GM10266 (cell line): ENCODE measurements at regions not wholly inside any gene's neighbourhood (a gene's known extent, or its start where the extent isn't known, plus 50 kb on each side); places are given as distances from the start of the nearest gene placed in this dataset.

Experiments used
- DNase-seq: peaks from one replicate; pipeline ENCODE4 v3.0.0; 2012; ENCODE audit errors: extremely low spot score
- TF ChIP-seq, protein P1 (sequence below): IDR thresholded peaks from 2 replicates; pipeline ENCODE4 v1.5.1; 2012; ENCODE audit warnings: mild to moderate bottlenecking, low read depth; ENCODE audit not compliant: control insufficient read depth, insufficient read depth; ENCODE audit errors: missing control alignments

DNA sequence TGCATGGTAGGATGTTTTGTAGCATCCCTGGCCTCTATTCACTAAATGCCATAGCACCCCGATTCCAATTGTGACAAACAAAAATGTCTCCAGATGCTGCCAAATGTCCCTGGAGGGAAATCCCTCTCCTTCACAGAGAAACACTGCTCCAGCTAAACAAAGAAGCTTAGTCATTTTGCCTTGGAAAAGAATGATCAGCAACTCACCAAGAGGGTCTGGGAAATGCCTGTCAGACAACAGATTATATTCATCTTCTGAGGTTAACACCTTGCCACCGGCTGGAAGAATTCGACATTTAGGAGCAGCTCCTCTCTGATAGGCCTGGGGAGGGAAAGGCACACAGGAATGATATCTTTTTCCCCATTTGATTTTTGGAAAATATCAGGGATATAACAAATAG lies 84.4 kb downstream of the NIBAN1 start:
- no peak for DNase-seq
- TF ChIP-seq, protein P1, sequence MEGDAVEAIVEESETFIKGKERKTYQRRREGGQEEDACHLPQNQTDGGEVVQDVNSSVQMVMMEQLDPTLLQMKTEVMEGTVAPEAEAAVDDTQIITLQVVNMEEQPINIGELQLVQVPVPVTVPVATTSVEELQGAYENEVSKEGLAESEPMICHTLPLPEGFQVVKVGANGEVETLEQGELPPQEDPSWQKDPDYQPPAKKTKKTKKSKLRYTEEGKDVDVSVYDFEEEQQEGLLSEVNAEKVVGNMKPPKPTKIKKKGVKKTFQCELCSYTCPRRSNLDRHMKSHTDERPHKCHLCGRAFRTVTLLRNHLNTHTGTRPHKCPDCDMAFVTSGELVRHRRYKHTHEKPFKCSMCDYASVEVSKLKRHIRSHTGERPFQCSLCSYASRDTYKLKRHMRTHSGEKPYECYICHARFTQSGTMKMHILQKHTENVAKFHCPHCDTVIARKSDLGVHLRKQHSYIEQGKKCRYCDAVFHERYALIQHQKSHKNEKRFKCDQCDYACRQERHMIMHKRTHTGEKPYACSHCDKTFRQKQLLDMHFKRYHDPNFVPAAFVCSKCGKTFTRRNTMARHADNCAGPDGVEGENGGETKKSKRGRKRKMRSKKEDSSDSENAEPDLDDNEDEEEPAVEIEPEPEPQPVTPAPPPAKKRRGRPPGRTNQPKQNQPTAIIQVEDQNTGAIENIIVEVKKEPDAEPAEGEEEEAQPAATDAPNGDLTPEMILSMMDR: no peak

DNA sequence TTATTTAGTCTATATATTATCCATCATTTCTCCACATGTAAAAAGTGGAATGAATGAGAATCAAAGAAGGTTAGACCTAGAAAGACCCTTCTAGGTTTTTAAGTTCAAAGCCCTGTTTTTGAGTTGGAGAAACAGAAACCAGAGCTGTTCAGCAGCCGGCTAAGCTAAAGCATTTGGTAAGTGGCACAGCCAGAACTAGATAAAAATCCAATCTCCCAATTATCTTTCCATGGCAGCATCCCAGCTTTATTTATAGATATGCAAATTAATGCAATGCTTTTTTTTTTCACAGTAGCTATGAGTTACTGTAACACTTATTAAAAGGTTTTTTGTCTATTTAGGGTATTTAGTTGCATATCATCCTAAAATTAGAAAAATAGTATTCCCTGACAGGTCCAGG lies 85.1 kb downstream of the NIBAN1 start:
- no peak for DNase-seq
- TF ChIP-seq, protein P1: no peak

DNA sequence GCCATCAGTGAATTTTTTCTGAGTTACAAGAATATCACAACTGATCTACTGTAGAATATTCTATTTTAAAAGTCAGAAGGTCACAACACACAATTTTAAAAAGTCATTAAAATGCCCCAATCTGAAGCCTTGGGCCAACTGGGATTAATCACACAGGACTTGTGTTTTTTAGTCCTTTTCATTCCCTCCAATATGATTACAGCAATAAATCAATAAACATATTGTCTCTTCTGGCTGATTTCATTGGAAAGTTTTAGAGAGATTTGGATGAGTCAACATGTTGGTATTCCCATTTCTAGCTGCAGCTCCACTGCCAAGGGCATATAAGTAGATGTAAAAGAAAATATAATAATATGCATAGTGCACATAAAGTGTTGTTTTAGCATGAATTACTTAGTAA lies 85.8 kb downstream of the NIBAN1 start:
- TF ChIP-seq, protein P1: no peak
- no peak for DNase-seq

DNA sequence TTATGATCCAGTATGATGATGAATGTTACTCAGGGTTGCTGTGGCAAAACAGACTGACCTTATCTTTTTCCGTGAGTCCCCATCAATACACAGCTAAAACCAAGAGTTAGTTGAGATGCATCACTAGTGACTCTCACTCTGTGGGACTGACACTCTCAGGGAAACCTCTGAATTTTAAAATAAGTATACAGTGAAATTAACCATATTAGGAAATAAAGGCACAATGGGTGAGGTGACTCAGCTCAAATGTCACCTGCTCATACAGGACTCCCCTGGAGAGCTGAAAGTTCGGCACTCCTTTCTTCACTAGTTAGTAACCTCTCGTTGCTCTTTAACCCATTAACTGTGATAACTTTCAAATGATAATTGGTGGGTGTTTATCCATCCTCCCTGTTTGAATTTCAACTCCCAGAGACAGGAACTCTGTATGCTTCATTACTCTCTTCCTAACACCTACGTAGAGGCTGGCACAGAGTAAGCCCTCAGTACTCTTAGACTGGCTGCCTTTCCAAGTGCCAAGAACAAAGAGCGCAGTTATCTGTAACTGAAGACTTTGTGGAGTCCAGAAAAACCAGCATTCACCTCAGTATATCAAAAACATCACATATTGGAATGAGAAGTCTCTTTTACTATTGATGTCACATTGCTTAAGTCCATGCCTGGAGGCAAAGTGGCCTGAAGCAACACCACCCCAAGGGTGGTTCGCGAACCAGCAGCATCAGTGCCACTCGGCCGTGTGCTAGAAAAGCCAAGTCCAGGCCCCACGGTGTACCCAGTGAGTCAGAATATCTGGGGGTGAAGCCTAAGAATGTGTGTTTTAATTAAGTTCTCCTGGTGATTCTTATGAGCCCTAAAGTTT lies 91.1 kb downstream of the NIBAN1 start:
- TF ChIP-seq, protein P1: no peak
- DNase-seq: no peak

DNA sequence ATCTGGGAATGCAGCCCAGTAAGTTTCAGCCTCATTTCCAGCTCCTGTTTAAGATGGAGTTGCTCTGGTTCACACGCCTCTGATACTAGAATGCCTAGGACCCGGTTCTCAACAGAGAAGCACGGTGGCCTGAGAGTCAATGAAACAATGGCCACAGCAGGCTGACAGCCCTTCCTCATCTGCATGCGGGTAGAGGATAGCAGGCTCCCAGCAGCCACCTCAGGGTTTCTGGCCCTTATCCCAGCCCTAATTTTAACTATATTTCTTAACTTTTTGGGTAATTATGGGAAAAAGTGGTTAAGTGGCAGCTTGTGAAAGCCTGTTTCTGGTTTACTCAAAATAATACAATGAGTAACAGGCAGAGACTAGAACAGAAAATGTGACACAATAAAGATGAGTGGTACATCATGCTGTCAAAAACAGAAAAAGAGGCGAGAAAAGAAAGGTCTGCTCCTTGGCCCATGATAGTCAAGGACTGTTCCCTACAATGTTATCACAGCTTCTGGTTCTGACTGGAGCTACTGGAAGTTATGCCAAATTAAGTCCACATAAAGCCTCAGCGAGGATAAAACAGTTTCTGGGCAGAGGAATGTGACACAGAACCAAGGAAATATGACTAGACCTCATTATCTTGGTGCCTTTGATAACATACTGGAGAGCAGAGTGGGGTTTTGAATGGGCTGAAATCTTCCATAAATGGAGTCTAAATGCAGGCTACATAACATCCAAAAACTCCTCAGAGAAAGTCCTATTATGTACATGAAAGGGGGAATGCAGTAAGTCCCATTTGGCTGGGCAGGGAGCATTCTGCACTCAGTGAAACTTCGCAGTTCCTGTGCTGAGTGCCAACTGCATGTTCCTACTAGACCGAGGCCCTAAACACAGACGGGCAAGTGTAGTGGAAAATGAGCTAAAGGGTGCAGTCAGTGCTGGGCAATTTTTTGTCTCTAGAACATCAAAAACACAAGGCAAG lies 92.1 kb downstream of the NIBAN1 start:
- TF ChIP-seq, protein P1: no peak
- no peak for DNase-seq

DNA sequence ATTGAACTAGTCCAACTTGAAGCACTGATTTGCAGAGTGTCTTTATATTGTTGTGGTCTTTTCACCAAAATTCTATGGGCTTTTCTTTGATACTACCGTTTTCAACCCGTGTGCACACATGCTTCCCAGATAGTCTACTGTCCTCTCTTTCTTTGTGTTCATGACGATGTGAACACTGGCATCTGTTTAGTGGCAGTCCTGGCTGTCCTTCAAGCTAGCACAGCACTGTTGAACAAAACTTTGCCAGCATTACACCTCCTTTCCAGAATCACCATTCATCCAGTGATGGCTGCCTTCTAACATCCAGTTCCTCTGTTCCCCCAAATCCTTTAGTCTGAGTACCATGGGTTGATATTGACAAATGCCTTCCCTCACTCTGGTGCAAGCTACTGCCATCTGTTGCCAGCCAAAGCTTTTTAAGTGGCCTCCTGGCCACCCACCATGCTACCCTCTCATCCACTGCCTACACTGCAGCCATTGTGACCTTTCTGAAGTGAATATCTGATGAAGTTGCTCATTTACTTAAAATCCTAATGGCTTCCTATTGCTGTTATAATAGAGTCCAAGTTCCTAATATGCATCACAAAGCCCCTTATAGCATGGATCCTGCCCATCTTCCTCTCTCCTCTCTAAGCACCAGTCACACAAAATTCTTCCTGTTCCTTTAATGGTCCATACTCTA lies 94.3 kb downstream of the NIBAN1 start:
- DNase-seq: no peak
- TF ChIP-seq, protein P1: no peak
